HG02938 (cell line): ENCODE measurements at regions not wholly inside any gene's neighbourhood (a gene's known extent, or its start where the extent isn't known, plus 50 kb on each side); places are given as distances from the start of the nearest gene placed in this dataset.
"Not testable (repeated sequence)": the region's sequence is repeated elsewhere in the genome, so short reads cannot be mapped to it uniquely, and the experiment has no call there.

Source experiments
- ATAC-seq: cut with Tn5 transposase; IDR thresholded peaks from one replicate; pipeline ENCODE4 v1.9.1; 2021; ENCODE audit warnings: mild to moderate bottlenecking, moderate library complexity; ENCODE audit not compliant: unreplicated experiment

GRCh38 chr5:177863822-177864446 lies 81.2 kb upstream of the FAM153A start:
- not testable (repeated sequence) for ATAC-seq

GRCh38 chr5:177857642-177858200 lies 75.0 kb upstream of the FAM153A start:
- not testable (repeated sequence) for ATAC-seq

DNA sequence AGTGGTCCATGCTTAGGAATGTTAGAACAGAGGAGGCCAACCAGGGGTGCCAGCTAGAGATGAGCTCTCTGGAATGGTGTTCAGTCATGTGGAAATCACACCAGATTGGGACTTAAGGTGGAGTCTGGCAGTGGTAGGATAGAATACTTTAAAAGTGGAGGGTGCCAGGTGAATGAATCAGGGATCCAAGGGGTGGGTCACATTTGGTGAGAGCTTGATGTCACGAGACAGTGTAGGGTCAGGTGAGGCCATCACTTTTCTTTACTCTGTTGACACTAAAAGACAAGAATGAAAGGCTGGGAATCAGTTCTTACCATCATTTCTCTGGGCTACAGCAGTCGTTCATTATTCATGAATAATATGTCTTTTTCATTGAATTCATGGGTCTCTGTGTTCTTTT lies 73.8 kb upstream of the FAM153A start:
- not testable (repeated sequence) for ATAC-seq

DNA sequence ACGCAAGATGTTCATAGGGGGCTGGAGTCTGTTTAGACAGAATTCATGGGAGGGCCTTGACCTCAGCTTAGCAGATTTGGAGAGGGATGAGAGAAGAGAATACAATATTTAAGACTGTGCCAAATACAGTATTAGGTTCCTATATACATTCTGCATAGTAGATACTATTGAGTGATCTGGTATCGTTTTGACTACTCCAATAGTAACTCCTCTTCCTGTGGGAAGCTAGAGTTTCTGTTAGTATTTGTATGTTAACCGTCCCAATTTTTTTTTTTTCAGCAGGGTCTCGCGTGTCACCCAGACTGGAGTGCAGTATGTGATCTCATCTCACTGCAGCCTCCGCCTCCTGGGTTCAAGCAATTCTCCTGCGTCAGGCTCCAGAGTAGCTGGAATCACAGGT lies 65.2 kb upstream of the FAM153A start:
- not testable (repeated sequence) for ATAC-seq

- not testable (repeated sequence) for ATAC-seq
These were observed 63.9 kb upstream of the FAM153A start for GRCh38 chr5:177846598-177846997.

DNA sequence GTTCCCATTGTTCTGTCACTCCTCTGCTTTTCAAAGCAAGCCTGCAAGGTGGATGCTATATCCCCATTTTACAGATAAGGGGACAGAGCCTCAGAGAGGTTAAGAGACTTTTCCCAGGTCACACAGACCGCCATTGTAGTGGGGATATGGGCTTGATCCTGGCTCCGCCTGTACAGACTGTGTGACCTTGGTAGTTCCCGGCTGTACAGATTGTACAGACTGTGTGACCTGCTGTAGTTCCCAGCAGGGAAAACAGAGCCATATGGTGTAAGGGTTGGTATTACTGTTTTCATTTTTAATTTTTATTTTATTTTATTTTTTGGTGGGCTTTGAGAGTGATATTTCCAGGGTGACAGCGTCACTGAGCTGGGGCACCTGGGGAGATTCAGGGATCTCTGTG lies 63.2 kb upstream of the FAM153A start:
- ATAC-seq: not testable (repeated sequence)

DNA sequence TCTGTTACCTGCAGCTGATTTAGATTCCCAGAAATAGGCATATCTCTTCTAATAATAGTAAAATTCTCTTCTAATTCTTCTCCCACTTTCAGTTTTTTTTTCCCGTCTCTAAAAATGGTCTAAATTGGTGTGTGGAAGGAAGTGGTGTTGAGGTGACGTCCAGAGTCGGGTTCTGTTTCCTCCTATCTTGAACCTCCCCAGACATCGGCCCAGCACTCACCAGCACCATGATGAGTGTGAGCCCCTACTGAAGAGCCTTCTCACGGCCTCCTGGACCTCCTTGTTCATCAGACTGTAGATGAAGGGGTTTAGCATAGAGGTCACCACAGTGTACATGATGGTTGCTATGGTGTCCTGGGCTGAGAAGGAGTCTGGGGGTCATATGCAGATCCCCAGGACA lies 53.5 kb upstream of the FAM153A start:
- ATAC-seq: not testable (repeated sequence)
